ENCODE measurements at regions not wholly inside any gene's neighbourhood (a gene's known extent, or its start where the extent isn't known, plus 50 kb on each side); places are given as distances from the start of the nearest gene placed in this dataset.
A peak's percentile ranks its signal among the peaks of the same experiment; 100 is the strongest.

GRCh38 chr12:127773520-127773919 is 493.4 kb upstream of the TMEM132C start:
- TF ChIP-seq CTCF (conservative IDR thresholded peaks at IDR 0.05; ENCODE audit: low read length): 0 out of 2 replicates have a peak, but pooled peaks have one; percentile 22
- no peak for TF ChIP-seq EZH2phosphoT487 (IDR thresholded peaks at IDR 0.05; ENCODE audit: borderline replicate concordance, low read depth, low read length)
